CD14-positive monocyte (primary cell): ENCODE measurements at regions not wholly inside any gene's neighbourhood (a gene's known extent, or its start where the extent isn't known, plus 50 kb on each side); places are given as distances from the start of the nearest gene placed in this dataset.

ENCODE experiments used
- DNase-seq, 3 donors: peaks; one replicate each; pipeline ENCODE4 v3.0.0-alpha.2; 2011 to 2022
- H2AFZ ChIP-seq: 2 replicates; pipeline ENCODE4 v1.6.0; 2012; ENCODE audit warnings: mild to moderate bottlenecking, low read depth, low read length, inconsistent platforms; ENCODE audit not compliant: insufficient read depth, poor library complexity, severe bottlenecking
- H3K27ac ChIP-seq, 2 donors: 1 replicate in 1 of 2; 2 replicates in 1 of 2; pipeline ENCODE4 v1.5.1; 2012 to 2013; ENCODE audit warnings: low read length in 2 of 2, control low read depth in 1 of 2, inconsistent platforms in 1 of 2, low read depth in 1 of 2, mild to moderate bottlenecking in 1 of 2
- H3K27me3 ChIP-seq, 2 donors: one replicate each; pipeline versions ENCODE4 v1.6.0 to v1.6.1; 2011 to 2013; ENCODE audit warnings: low read length in 2 of 2; ENCODE audit not compliant: control insufficient read depth in 2 of 2, insufficient read depth in 2 of 2
- H3K36me3 ChIP-seq, 2 donors: replicated peaks in 1 of 2; 1 replicate in 1 of 2; 2 replicates in 1 of 2; pipeline versions ENCODE4 v1.5.1 to v1.6.1; 2012 to 2013; ENCODE audit warnings: low read length in 2 of 2, control low read depth in 1 of 2, inconsistent platforms in 1 of 2, mild to moderate bottlenecking in 1 of 2; ENCODE audit not compliant: insufficient read depth in 2 of 2, control insufficient read depth in 1 of 2
- H3K4me1 ChIP-seq, 2 donors: 1 replicate in 1 of 2; 2 replicates in 1 of 2; pipeline versions ENCODE4 v1.5.1 to v1.6.1; 2012 to 2013; ENCODE audit warnings: low read length in 2 of 2, control low read depth in 1 of 2, inconsistent platforms in 1 of 2, mild to moderate bottlenecking in 1 of 2, moderate library complexity in 1 of 2; ENCODE audit not compliant: insufficient read depth in 2 of 2, control insufficient read depth in 1 of 2
- H3K4me2 ChIP-seq: replicated peaks from 2 replicates; pipeline ENCODE3; 2012; ENCODE audit warnings: low read length, moderate library complexity, mild to moderate bottlenecking; ENCODE audit not compliant: poor library complexity, severe bottlenecking; ENCODE audit errors: extremely low read depth
- H3K4me3 ChIP-seq, 3 experiments: fragments of 200-600 bp in 1 of 3; sonication (generic) in 1 of 3; replicated peaks in 1 of 3; 1 replicate in 2 of 3; 2 replicates in 1 of 3; pipeline ENCODE4 v1.5.1; 2011 to 2013; ENCODE audit warnings: low read length in 3 of 3, mild to moderate bottlenecking in 3 of 3, control low read depth in 2 of 3, low read depth in 2 of 3, inconsistent platforms in 1 of 3, moderate library complexity in 1 of 3
- H3K79me2 ChIP-seq: 2 replicates; pipeline ENCODE4 v1.6.0; 2012; ENCODE audit warnings: mild to moderate bottlenecking, control low read depth, inconsistent platforms, low read length, moderate library complexity; ENCODE audit not compliant: insufficient read depth
- H3K9ac ChIP-seq: 2 replicates; pipeline ENCODE4 v1.6.0; 2017; ENCODE audit warnings: low read length, mild to moderate bottlenecking; ENCODE audit not compliant: insufficient read depth, poor library complexity, severe bottlenecking
- H3K9me3 ChIP-seq, 2 donors: replicated peaks in 1 of 2; 1 replicate in 1 of 2; 2 replicates in 1 of 2; pipeline versions ENCODE4 v1.5.1 to v1.6.1; 2012 to 2013; ENCODE audit warnings: low read length in 2 of 2, control low read depth in 1 of 2; ENCODE audit not compliant: control insufficient read depth in 1 of 2, insufficient read depth in 1 of 2
- H4K20me1 ChIP-seq: 2 replicates; pipeline ENCODE4 v1.6.0; 2012; ENCODE audit warnings: mild to moderate bottlenecking, low read length, control low read depth, moderate library complexity; ENCODE audit not compliant: insufficient read depth
- H3K27ac Mint-ChIP-seq, 7 donors: one replicate each; pipeline ENCODE4 v1.8.0; 2020; ENCODE audit warnings: mild to moderate bottlenecking in 7 of 7, mixed read lengths in 7 of 7, moderate library complexity in 6 of 7, inconsistent platforms in 2 of 7
- H3K27me3 Mint-ChIP-seq, 3 donors: one replicate each; pipeline ENCODE4 v1.8.0; 2021 to 2022; ENCODE audit warnings: low read depth in 3 of 3, mild to moderate bottlenecking in 3 of 3, mixed read lengths in 3 of 3, moderate library complexity in 3 of 3, inconsistent platforms in 1 of 3
- H3K36me3 Mint-ChIP-seq, 2 donors: one replicate each; pipeline ENCODE4 v1.8.0; 2020; ENCODE audit warnings: mixed read lengths in 2 of 2, inconsistent platforms in 1 of 2, mild to moderate bottlenecking in 1 of 2
- H3K4me1 Mint-ChIP-seq: one replicate; pipeline ENCODE4 v1.8.0; 2020; ENCODE audit warnings: mild to moderate bottlenecking, mixed read lengths
- H3K4me3 Mint-ChIP-seq, 2 donors: one replicate each; pipeline ENCODE4 v1.8.0; 2020; ENCODE audit warnings: mild to moderate bottlenecking in 2 of 2, mixed read lengths in 2 of 2, moderate library complexity in 1 of 2
- H3K9me3 Mint-ChIP-seq, 7 donors: one replicate each; pipeline ENCODE4 v1.8.0; 2020 to 2022; ENCODE audit warnings: mixed read lengths in 7 of 7, mild to moderate bottlenecking in 6 of 7, moderate library complexity in 6 of 7, inconsistent platforms in 2 of 7
- CTCF ChIP-seq: fragments of 200-600 bp; IDR thresholded peaks from one replicate; pipeline ENCODE4 v1.8.0; 2022; ENCODE audit warnings: antibody characterized with exemption, mild to moderate bottlenecking
- WGBS: methylation state at CpG from one replicate; pipeline ENCODE4 v1.1.5; 2013; ENCODE audit warnings: missing lambda C conversion rate; ENCODE audit not compliant: insufficient coverage; 5-methylcytosine and 5-hydroxymethylcytosine counted together
- intact Hi-C, 2 donors: fragments of 100-400 bp; cut with micrococcal nuclease; formaldehyde crosslinking; loops; one replicate each; pipeline versions ENCODE4 v1.15.0 to v1.15.1; 2023

GRCh38 chr1:69475021-69475420, 92.7 kb upstream of the LRRC7 start:
- H3K4me1 Mint-ChIP-seq, result no peaks in the 10 kb centered on the region
- Histone ChIP-seq H3K9me3 (peaks cover 12% of the 10 kb centered on the region in 2 donors), H4K20me1 (no peaks in the 10 kb centered on the region), H3K4me3 (no peak overlapping the region), H3K27ac (no peak overlapping the region), H3K4me2 (no peak overlapping the region), H2AFZ (no peak overlapping the region), H3K27me3 (no peaks in the 10 kb centered on the region), H3K79me2 (no peaks in the 10 kb centered on the region), H3K4me1 (no peaks in the 10 kb centered on the region), H3K36me3 (no peaks in the 10 kb centered on the region), H3K9ac (no peak overlapping the region)
- no peak overlapping the region for H3K4me3 Mint-ChIP-seq
- H3K27me3 Mint-ChIP-seq, result peaks cover 0 to 1% (median 0%) of the 10 kb centered on the region in 3 donors
- WGBS, result 100% methylated on average over 1 of the region's 2 CpGs
- TF ChIP-seq CTCF, result no peak
- intact Hi-C loops, result no loop called here
- H3K9me3 Mint-ChIP-seq, result peaks cover 2 to 8% (median 4%) of the 10 kb centered on the region in 7 donors
- no peak for DNase-seq
- no peaks in the 10 kb centered on the region for H3K36me3 Mint-ChIP-seq
- no peak overlapping the region for H3K27ac Mint-ChIP-seq

- Histone ChIP-seq H2AFZ (no peak overlapping the region), H3K4me1 (no peaks in the 10 kb centered on the region), H3K4me2 (no peak overlapping the region), H3K79me2 (no peaks in the 10 kb centered on the region), H3K27me3 (no peaks in the 10 kb centered on the region), H3K4me3 (no peak overlapping the region), H3K9me3 (peaks cover 8 to 10% of the 10 kb centered on the region in 2 donors), H4K20me1 (no peaks in the 10 kb centered on the region), H3K36me3 (no peaks in the 10 kb centered on the region), H3K27ac (no peak overlapping the region), H3K9ac (no peak overlapping the region)
- Mint-ChIP-seq H3K9me3 (peaks cover 2 to 7% (median 3%) of the 10 kb centered on the region in 7 donors), H3K27me3 (peaks cover 0 to 1% (median 0%) of the 10 kb centered on the region in 3 donors), H3K27ac (no peak overlapping the region), H3K4me1 (no peaks in the 10 kb centered on the region), H3K4me3 (no peak overlapping the region), H3K36me3 (no peaks in the 10 kb centered on the region)
- DNase-seq, result no peak
- no CpG with 5 or more reads among the region's 1 CpG for WGBS
- intact Hi-C loops, result no loop called here
- no peak for TF ChIP-seq CTCF
Measured at GRCh38 chr1:69479734-69480133, 88.0 kb upstream of the LRRC7 start.
